ENCODE measurements at regions not wholly inside any gene's neighbourhood (a gene's known extent, or its start where the extent isn't known, plus 50 kb on each side); places are given as distances from the start of the nearest gene placed in this dataset.
"Not testable (repeated sequence)": the region's sequence is repeated elsewhere in the genome, so short reads cannot be mapped to it uniquely, and the experiment has no call there.

- DNase-seq = no peak
Observed at GRCh38 chr1:213539464-213539863, 448.3 kb upstream of the PROX1 start.

DNA sequence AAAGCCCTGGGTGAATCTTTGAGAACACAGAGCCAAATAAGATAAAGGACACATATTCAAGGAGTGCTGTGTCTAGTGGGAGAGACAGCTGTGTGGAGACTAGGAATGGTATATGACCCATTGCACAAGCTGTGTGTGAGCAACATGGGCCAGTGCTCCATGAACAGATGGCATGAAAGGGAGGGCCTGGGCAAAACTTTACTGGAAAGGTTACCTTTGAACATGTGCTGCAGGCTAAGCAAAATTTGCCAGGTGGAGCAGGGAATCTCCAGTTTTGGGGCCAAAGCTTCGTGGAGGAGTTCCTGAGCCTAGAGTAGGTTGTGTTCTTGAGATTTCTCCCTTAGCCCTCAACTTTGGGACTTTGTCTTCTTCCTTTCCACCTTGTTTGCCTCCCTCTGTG lies 446.1 kb upstream of the PROX1 start:
- no peak for DNase-seq

DNA sequence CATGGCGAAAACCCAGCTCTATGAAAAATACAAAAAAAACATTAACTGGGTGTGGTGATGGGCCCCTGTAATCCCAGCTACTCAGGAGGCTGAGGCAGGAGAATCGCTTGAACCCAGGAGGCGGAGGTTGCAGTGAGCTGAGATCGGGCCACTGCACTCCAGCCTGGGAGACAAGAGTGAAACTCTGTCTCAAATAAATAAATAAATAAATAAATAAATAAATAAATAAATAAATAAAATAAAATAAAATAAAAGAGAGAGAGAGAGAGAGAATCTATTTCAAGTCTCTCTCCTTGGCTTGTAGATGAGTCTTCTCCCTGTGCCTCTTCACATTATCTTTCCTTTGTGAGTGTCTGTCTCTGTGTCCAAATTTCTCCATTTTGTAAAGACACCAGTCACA lies 442.6 kb upstream of the PROX1 start:
- not testable (repeated sequence) for DNase-seq

- DNase-seq = no peak
Observed at GRCh38 chr1:213549982-213550381, 437.8 kb upstream of the PROX1 start.

DNA sequence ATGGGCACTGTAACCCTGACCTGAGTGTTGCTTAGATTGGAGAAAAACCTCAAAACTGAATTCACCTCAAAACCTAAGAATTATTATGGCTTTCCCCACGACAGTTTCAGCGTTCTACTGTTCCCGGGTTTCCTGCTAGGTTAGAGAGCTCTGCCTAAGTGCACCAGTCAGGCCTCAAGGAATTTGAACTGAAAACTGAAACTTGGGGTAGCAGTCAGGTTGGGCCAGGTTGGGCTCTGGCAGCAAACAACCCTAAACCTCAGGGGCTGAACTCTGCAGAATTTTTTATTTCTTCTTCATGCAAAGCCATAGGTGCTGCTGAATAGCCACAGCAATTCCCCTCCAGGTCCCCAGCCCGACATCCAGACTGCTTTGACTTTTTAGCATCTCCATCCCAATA lies 437.0 kb upstream of the PROX1 start:
- no peak for DNase-seq

- no peak for DNase-seq
Observed at GRCh38 chr1:213552045-213552444, 435.7 kb upstream of the PROX1 start.

DNA sequence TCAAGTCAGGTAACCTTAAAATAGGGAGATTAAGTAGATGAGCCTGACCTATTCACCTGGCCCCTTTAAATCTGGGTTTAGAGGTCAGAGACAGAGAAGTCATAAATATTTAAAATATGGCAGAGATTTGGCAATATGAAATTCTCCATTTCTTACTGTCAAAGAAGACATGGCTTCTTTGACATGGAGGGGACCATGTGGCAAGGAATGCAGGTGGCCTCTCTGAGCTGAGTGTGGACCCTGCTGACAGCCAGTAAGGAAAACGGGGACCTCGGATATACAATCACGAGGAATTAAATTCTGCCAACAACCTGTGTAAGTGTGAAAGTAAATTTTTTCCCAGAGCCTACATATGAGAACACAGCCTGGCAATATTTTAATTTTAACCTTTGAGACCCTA lies 427.5 kb upstream of the PROX1 start:
- no peak for DNase-seq

- no peak for DNase-seq
Observed at GRCh38 chr1:213561870-213562269, 425.9 kb upstream of the PROX1 start.

DNA sequence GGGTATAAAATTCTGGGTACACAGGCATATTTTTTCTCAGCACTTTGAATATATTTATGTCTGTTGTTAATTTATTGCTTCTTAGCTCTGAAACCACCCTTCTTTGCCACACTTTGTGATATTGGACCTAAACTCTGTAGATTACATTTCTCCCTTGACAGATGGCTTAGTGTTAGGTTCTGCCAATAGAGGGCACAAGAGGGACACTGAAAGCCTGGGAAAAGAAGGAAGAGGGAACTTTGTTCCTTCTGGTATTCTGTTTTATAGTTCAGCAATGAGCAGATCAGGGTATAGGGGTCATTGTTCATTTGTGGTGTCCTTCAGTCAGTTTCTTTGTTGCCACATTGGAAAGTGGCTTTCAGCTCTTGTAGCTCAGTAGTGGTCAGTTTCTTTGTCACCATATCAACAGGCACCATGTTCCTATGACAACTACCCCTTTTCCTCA lies 423.5 kb upstream of the PROX1 start:
- no peak for DNase-seq

DNA sequence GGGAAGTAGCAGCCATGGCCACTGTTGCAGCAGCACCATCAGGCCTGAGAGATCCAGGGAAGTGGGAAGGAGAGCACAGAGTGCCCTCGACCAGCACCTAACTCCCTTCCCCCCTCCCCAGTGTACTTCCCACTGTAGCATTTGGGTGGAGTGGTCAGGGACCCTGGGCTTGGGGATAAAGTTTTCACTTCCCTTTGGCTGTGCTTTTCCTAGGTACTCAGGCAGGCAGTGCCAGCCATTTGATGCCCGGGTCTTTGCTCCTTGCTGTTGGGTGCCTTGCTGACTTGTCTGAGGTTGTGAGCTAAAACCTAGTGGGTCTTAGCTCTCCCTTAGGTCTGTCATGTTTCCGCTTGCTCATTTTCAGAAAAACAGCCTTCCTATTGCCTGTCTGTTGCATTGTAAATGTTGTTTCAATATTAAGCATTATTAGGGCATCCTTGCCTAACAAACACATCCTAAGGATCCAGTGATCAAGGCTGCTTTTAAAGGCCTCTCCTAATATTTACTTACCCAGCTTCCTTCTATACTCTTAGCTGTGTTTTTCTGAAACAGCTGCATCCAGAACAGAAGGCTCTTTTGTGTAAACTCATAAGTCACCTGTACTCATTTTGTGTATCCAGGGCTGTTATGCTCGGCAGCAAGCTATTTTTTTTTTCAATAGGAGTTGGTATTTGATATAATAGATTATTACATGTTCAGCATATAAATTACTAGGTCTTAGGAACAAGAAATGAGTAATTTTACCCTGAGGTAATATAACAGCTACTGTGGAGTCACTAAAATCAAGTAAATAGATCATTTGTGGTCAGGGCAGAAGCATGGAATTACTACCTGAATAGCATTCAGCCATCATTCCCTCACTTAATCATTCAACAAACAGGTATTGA lies 418.6 kb upstream of the PROX1 start:
- DNase-seq = no peak

DNA sequence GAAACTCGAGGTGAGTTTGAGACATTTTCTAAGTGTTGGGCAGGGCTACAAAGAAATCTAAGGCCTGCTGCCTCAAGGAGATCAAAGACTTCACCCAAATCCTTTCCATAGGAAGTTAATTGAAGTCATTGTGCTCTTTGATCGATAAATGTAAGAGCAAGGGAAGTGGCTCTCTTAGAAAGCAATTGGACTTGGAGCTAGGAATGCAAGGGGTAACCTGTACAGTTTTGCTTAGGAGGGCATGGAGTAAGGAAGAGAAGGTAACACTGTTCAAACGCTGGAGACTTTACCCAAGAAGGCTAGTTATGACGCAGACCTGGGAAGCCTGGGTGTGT lies 418.0 kb upstream of the PROX1 start:
- no peak for DNase-seq

GRCh38 chr1:213570487-213570886 lies 417.3 kb upstream of the PROX1 start:
- no peak for DNase-seq

DNA sequence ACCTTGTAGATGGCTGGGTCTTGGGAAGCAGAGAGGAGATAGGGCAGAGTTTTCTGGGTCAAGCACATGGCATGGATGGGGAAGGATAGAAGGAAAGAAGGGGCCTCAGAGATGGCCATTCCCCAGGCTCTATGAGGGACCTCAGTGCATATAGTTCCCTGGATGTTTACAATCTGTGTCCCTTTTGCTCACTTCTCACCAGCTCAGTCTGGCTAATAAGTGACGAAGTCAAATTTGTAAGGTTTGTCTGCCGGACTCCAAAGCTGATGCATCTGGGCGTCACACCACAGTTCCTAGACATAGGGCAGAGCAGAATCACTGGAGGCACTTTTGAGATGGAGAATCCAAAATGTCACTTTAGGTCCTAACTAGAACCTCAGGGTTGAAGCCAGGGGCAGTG lies 416.4 kb upstream of the PROX1 start:
- no peak for DNase-seq

- DNase-seq = no peak
Observed at GRCh38 chr1:213571843-213572242, 415.9 kb upstream of the PROX1 start.

GRCh38 chr1:213572912-213573647 lies 414.7 kb upstream of the PROX1 start:
- no peak for DNase-seq

- no peak for DNase-seq
Observed at GRCh38 chr1:213573648-213574009, 414.1 kb upstream of the PROX1 start.

DNA sequence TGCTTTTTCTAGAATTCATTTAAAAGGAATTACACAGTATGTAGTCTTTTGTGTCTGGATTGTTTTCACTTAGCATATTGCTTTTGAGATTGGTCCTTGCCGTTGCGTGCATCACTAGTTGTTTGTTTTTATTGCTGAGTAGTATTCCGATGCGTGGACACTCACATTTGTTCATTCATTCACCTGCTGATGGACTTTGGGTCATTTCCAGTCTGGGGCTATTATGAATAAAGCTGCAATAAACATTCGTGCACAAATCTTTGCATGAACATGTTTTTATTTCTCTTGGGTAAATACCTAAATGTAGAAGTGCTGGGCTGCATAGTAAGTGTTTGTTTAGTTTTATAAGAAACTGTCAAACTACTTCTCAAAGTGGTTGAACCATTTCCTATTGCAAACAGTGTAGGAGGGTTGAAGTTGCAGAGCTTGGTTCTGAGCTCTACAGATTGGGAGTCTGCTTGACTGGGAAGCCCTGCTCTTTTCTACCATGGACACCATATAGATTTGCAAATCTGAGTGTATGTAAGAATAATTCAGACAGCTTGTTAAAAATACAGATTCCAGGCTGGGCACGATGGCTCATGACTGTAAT lies 404.7 kb upstream of the PROX1 start:
- DNase-seq = no peak

DNA sequence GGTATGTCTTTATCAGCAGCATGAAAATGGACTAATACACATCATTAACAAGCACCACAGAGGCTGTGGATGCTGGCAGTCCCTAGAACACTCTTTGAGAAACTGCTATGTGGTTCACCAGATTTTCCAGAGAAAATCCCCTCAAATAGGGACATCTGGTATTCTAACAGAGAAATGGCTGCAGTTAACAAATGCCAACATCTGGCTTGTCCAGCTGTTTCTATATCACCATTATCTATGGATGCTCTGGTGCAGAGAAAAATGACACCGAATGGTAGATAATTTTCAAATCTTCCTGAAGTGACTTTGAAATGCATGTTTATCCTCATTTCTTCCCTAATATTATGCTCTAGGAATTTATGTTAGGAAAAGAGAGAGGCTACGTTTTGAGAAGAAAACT lies 403.5 kb upstream of the PROX1 start:
- no peak for DNase-seq

GRCh38 chr1:213585402-213585801 lies 402.4 kb upstream of the PROX1 start:
- DNase-seq = no peak

- no peak for DNase-seq
Observed at GRCh38 chr1:213585959-213586586, 401.7 kb upstream of the PROX1 start.

- no peak for DNase-seq
Observed at GRCh38 chr1:213586587-213586972, 401.2 kb upstream of the PROX1 start.

- no peak for DNase-seq
Observed at GRCh38 chr1:213596729-213597128, 391.0 kb upstream of the PROX1 start.

DNA sequence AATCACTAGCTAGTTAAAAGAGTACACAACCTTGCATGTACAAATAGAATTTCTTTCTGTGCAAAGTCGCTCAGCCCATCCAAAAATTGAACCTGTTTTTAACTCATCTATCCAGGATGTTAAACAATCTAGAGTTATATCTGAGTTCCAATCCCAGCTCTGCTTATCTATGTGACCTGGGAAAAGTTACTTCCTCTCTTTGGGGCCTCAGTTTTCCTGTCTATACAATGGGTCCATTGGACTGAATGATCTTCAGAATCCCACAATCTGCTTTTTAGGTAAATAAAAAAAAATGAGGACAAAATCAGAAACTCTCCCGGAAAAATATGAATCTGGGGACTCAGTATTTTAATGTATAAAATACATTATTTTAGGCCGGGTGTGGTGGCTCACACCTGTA lies 389.5 kb upstream of the PROX1 start:
- no peak for DNase-seq

- DNase-seq = no peak
Observed at GRCh38 chr1:213600879-213601278, 386.9 kb upstream of the PROX1 start.
